Hepatocyte (in vitro differentiated cells): ENCODE measurements at regions not wholly inside any gene's neighbourhood (a gene's known extent, or its start where the extent isn't known, plus 50 kb on each side); places are given as distances from the start of the nearest gene placed in this dataset.

Experiments used
- CTCF ChIP-seq: fragments of 200-600 bp; sonication (generic); IDR thresholded peaks from 2 replicates; pipeline ENCODE4 v1.5.1; 2016; ENCODE audit warnings: antibody characterized with exemption, mild to moderate bottlenecking; ENCODE audit not compliant: poor library complexity
- EZH2 ChIP-seq: fragments of 200-600 bp; sonication (generic); IDR thresholded peaks from 2 replicates; pipeline ENCODE4 v1.6.1; 2016; ENCODE audit warnings: antibody characterized with exemption, mild to moderate bottlenecking, borderline replicate concordance
- EZH2phosphoT487 ChIP-seq: fragments of 200-600 bp; sonication (generic); IDR thresholded peaks from one replicate; pipeline ENCODE4 v1.6.1; 2018; ENCODE audit warnings: antibody characterized with exemption, mild to moderate bottlenecking, low read depth, moderate library complexity; ENCODE audit not compliant: unreplicated experiment, severe bottlenecking

DNA sequence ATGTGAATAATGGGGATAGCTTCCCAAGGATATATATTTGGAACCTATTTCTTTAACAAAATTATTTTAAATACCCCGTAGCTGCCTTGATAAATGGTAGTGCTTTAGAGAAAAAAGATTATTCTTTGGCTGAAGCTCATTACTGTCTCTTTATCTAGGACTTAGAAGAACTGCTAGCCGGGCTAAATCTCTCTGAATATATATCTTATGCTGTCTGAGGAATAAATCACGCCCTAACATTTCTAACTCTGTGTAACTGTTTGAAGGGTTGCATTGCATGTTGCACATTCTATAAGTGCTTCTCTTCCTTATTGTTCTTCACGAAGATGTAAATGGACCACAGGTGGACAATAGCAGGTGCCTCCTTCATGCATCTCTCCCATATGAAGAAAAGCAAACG, 585.0 kb upstream of the ZP4 start:
- TF ChIP-seq EZH2: no peak
- no peak for TF ChIP-seq CTCF
- no peak for TF ChIP-seq EZH2phosphoT487
